ENCODE measurements at regions not wholly inside any gene's neighbourhood (a gene's known extent, or its start where the extent isn't known, plus 50 kb on each side); places are given as distances from the start of the nearest gene placed in this dataset.

GRCh38 chr4:15235135-15235534 lies 192.7 kb upstream of the C1QTNF7 start:
- ATAC-seq (ENCODE audit: low FRiP score) = no peak
- TF ChIP-seq, protein P1, sequence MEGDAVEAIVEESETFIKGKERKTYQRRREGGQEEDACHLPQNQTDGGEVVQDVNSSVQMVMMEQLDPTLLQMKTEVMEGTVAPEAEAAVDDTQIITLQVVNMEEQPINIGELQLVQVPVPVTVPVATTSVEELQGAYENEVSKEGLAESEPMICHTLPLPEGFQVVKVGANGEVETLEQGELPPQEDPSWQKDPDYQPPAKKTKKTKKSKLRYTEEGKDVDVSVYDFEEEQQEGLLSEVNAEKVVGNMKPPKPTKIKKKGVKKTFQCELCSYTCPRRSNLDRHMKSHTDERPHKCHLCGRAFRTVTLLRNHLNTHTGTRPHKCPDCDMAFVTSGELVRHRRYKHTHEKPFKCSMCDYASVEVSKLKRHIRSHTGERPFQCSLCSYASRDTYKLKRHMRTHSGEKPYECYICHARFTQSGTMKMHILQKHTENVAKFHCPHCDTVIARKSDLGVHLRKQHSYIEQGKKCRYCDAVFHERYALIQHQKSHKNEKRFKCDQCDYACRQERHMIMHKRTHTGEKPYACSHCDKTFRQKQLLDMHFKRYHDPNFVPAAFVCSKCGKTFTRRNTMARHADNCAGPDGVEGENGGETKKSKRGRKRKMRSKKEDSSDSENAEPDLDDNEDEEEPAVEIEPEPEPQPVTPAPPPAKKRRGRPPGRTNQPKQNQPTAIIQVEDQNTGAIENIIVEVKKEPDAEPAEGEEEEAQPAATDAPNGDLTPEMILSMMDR (IDR thresholded peaks at IDR 0.05) = no peak

DNA sequence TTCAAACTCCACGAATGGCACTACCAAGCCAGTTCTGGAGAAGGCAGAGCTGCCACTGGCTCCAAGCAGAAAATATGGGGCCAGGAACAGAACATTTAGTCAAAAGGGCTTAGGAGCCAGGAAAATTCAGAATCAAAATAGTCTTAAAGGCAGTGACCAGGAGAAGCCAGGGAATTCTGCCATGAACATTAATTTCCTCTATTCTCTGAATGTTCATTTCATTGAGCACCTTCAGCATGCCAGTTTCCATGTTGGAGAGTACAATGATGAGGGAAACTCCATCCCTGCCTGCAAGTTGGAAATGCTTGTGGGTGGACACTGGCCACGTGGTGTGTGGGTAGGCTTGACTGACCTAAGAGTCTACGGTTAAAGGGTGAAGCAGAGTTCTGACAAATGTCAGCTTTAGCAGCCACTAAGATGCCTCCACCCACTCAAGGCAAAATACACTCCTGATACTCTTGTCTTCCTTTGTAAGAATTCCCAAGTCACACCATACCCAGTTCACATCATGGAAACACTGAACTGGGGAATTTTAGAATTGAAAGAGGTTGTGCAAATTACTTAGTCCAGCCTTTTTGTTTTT lies 190.1 kb upstream of the C1QTNF7 start:
- TF ChIP-seq, protein P1 (IDR thresholded peaks at IDR 0.05) = no peak
- ATAC-seq (ENCODE audit: low FRiP score) = no peak
- DNase-seq (ENCODE audit: low spot score) = no peak

More at GRCh38 chr4:15235135-15235534, 192.7 kb upstream of the C1QTNF7 start:
- DNase-seq (ENCODE audit: low spot score) = no peak

DNA sequence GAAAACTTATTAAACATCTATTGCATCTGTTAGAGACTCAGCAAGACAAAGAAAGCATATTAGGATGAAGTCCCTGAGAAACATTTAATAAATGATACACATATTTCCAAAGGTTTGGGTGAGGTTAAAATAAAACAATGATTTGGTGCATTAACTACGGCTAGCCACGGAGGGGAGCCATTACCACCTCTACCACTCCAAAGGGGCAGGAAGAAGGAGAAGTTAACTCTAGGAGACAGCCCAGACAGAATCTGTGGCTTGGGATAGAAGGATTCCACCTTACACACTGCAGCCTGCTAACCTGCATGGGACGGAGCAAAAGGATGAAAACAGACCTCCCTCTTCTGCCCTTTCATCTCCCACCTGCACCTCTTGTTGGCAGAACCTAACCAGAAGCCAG lies 189.1 kb upstream of the C1QTNF7 start:
- no peak for DNase-seq (ENCODE audit: low spot score)
- TF ChIP-seq, protein P1 (IDR thresholded peaks at IDR 0.05) = no peak
- ATAC-seq (ENCODE audit: low FRiP score) = no peak

- no peak for DNase-seq (ENCODE audit: low spot score)
- no peak for ATAC-seq (ENCODE audit: low FRiP score)
- TF ChIP-seq, protein P1 (IDR thresholded peaks at IDR 0.05) = no peak
Measured at GRCh38 chr4:15239866-15240265, 188.0 kb upstream of the C1QTNF7 start.

DNA sequence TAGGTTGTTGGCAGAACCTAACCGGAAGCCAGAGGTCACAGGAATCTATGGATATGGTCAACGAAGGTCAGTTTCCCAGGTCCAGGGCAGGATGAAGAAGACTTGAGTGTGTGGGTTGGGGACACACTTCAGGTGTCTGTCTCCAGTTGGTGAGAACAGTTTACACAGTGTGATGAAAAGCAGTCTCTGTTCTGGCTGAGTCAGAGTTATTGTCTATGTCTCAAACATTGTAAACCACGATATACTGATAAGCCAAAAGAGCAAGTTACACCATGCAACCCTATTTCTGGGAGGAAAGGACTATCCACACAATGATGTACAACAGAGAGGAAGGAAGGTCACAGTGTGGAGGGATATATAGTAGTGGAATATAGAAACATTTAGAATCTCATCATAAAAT lies 187.1 kb upstream of the C1QTNF7 start:
- ATAC-seq (ENCODE audit: low FRiP score) (no peak), DNase-seq (ENCODE audit: low spot score) (no peak)
- TF ChIP-seq, protein P1 (IDR thresholded peaks at IDR 0.05) = no peak

DNA sequence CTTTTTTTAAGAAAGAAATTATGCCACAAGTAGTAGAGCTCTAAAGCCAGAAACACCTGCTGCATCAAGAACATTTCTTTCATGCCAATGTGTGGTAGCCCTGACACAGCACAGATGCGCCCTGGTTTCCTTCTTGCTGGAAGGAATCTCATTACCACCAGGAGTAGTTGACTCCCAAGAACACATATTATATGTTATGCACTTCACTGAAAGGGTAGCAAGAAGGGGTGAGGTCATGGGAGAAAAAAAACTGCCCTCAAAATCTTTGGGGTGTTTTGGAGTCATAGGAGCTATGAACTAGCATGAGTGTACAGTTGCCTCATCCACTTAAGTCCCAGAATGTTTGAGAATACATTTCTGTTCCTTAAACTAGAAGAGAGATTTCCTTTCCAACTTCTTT lies 185.8 kb upstream of the C1QTNF7 start:
- no peak for DNase-seq (ENCODE audit: low spot score)
- no peak for ATAC-seq (ENCODE audit: low FRiP score)
- TF ChIP-seq, protein P1 (IDR thresholded peaks at IDR 0.05) = no peak

- TF ChIP-seq, protein P1 (IDR thresholded peaks at IDR 0.05) = no peak
- no peak for DNase-seq (ENCODE audit: low spot score)
- ATAC-seq (ENCODE audit: low FRiP score) = no peak
Measured at GRCh38 chr4:15244354-15244753, 183.5 kb upstream of the C1QTNF7 start.
